K562 (cell line): ENCODE measurements at regions not wholly inside any gene's neighbourhood (a gene's known extent, or its start where the extent isn't known, plus 50 kb on each side); places are given as distances from the start of the nearest gene placed in this dataset.

Source experiments
- ATAC-seq: fragments of 200-7000 bp; cut with Tn5 transposase; 3 replicates; pipeline ENCODE4 v1.9.1; 2020; ENCODE audit warnings: moderate library complexity
- BruUV-seq: library from RNA; stranded (reverse); fragments of 400-500 nt; replicated peaks from 2 replicates; lab custom pipeline; 2021; lab: Mats Ljungman, UMichigan
- CTCF ChIA-PET: fragments of 300-600 bp; formaldehyde crosslinking; extraction: SDS; loops from one replicate; lab custom pipeline; 2021; ENCODE audit warnings: low intra/inter-chr PET ratio; lab: Yijun Ruan, JAX
- POLR2A ChIA-PET: fragments of 300-600, 350-650 bp; sonication (Branson Sonifier 250); formaldehyde crosslinking; extraction: SDS; loops from one replicate; lab custom pipeline; 2021; ENCODE audit warnings: antibody characterized with exemption, inconsistent platforms; lab: Yijun Ruan, JAX
- DNase-seq, 4 experiments: peaks; one replicate each; pipeline versions ENCODE4 v3.0.0 to v3.0.0-alpha.2; 2011 to 2018; ENCODE audit warnings: low spot score in 3 of 4, mixed read lengths in 3 of 4; ENCODE audit errors: extremely low read depth in 1 of 4
- FAIRE-seq: peaks from 2 replicates; lab custom pipeline; 2011; peaks lifted over from hg19 to GRCh38; lab: Jason Lieb, UNC
- H2AFZ ChIP-seq: 2 replicates; pipeline ENCODE4 v1.6.0; 2011; ENCODE audit warnings: low read depth, low read length, control low read depth, inconsistent platforms
- H3K27ac ChIP-seq: fragments of 200-600 bp; 3 replicates; pipeline ENCODE4 v1.8.0; 2011; ENCODE audit warnings: low read depth, mild to moderate bottlenecking, control low read depth, inconsistent platforms, low read length, moderate library complexity, mixed read lengths; ENCODE audit errors: extremely low read depth
- H3K27me3 ChIP-seq, 2 experiments: fragments of 300-600 bp in 1 of 2; 2 replicates in 1 of 2; 3 replicates in 1 of 2; pipeline versions ENCODE4 v1.6.0 to v1.8.0; 2011; ENCODE audit warnings: inconsistent platforms in 2 of 2, low read length in 2 of 2, mild to moderate bottlenecking in 1 of 2, mixed read lengths in 1 of 2, moderate library complexity in 1 of 2; ENCODE audit not compliant: control insufficient read depth in 2 of 2, insufficient read depth in 2 of 2
- H3K36me3 ChIP-seq: fragments of 300-600 bp; 3 replicates; pipeline ENCODE4 v1.8.0; 2011; ENCODE audit warnings: mild to moderate bottlenecking, low read length, inconsistent platforms; ENCODE audit not compliant: control insufficient read depth, insufficient read depth
- H3K4me1 ChIP-seq, 2 experiments: fragments of 200-600 bp in 1 of 2; replicated peaks in 1 of 2; 2 replicates in 1 of 2; 3 replicates in 1 of 2; pipeline versions ENCODE4 v1.5.1 to v1.8.0; 2011; ENCODE audit warnings: inconsistent platforms in 2 of 2, low read length in 2 of 2, mild to moderate bottlenecking in 1 of 2, mixed read lengths in 1 of 2, moderate library complexity in 1 of 2; ENCODE audit not compliant: control insufficient read depth in 2 of 2, insufficient read depth in 2 of 2
- H3K4me2 ChIP-seq: 2 replicates; pipeline ENCODE4 v1.6.1; 2011; ENCODE audit warnings: low read length, control low read depth, inconsistent platforms, mixed read lengths; ENCODE audit not compliant: insufficient read depth
- H3K4me3 ChIP-seq: fragments of 200-600 bp; sonication (generic), shearing (Covaris generic); 2 replicates; pipeline ENCODE4 v1.5.1; 2016; ENCODE audit warnings: control low read depth, inconsistent platforms
- H3K79me2 ChIP-seq: fragments of 200-600 bp; 3 replicates; pipeline ENCODE4 v1.8.0; 2011; ENCODE audit warnings: low read length, inconsistent platforms; ENCODE audit not compliant: control insufficient read depth, insufficient read depth
- H3K9ac ChIP-seq, 2 experiments: 2 replicates each; pipeline versions ENCODE4 v1.6.0 to v1.6.1; 2011; ENCODE audit warnings: low read depth in 2 of 2, low read length in 2 of 2, control low read depth in 1 of 2, inconsistent platforms in 1 of 2, mild to moderate bottlenecking in 1 of 2, mixed read lengths in 1 of 2; ENCODE audit not compliant: insufficient read depth in 1 of 2
- H3K9me1 ChIP-seq: one replicate; pipeline ENCODE4 v1.6.0; 2011; ENCODE audit warnings: inconsistent platforms, mild to moderate bottlenecking, low read length, moderate library complexity; ENCODE audit not compliant: control insufficient read depth, insufficient read depth
- H3K9me3 ChIP-seq: replicated peaks from 2 replicates; pipeline ENCODE4 v1.5.1; 2011; ENCODE audit warnings: low read depth, low read length, inconsistent platforms; ENCODE audit not compliant: control insufficient read depth, insufficient read depth
- H4K20me1 ChIP-seq: replicated peaks from 2 replicates; pipeline ENCODE4 v1.6.1; 2011; ENCODE audit warnings: low read length, inconsistent platforms, mixed read lengths; ENCODE audit not compliant: control insufficient read depth, insufficient read depth
- BMI1 ChIP-seq: fragments of 150-350 bp; IDR thresholded peaks from 2 replicates; pipeline ENCODE4 v1.6.1; 2014; ENCODE audit warnings: low read length
- DACH1 ChIP-seq: fragments of 450-650 bp; IDR thresholded peaks from 2 replicates; pipeline ENCODE4 v1.6.1; 2018; ENCODE audit not compliant: partially characterized antibody
- E2F3 ChIP-seq: fragments of 250-450 bp; sonication (Bioruptor Pico); IDR thresholded peaks from 2 replicates; pipeline ENCODE4 v1.4.0; 2020; ENCODE audit warnings: mild to moderate bottlenecking
- EGR1 ChIP-seq: fragments of 450-650 bp; conservative IDR thresholded peaks from 2 replicates; pipeline ENCODE4 v1.6.1; 2017; ENCODE audit warnings: mild to moderate bottlenecking
- FOXK2 ChIP-seq, 2 experiments: fragments of 450-650 bp; IDR thresholded peaks in 1 of 2; conservative IDR thresholded peaks in 1 of 2; 2 replicates each; pipeline ENCODE4 v1.6.1; 2016; ENCODE audit warnings: low read depth in 2 of 2, mild to moderate bottlenecking in 1 of 2
- HDAC2 ChIP-seq: fragments of 450-650 bp; IDR thresholded peaks from 2 replicates; pipeline ENCODE4 v1.6.1; 2016; ENCODE audit warnings: mild to moderate bottlenecking
- PHTF2 ChIP-seq: fragments of 250-450 bp; sonication (Bioruptor Pico); IDR thresholded peaks from 2 replicates; pipeline ENCODE4 v1.5.0; 2021; ENCODE audit warnings: mild to moderate bottlenecking
- SRSF3 ChIP-seq: fragments of 200-400 bp; formaldehyde crosslinking; IDR thresholded peaks from 2 replicates; pipeline ENCODE4 v1.6.1; 2016; ENCODE audit warnings: mild to moderate bottlenecking, low read length, moderate library complexity; ENCODE audit not compliant: insufficient read depth
- ZNF165 ChIP-seq: fragments of 250-450 bp; sonication (Bioruptor Pico); IDR thresholded peaks from 2 replicates; pipeline ENCODE4 v1.4.0; 2020; ENCODE audit warnings: borderline replicate concordance
- ZNF740 ChIP-seq, 3 experiments: fragments of 200-800 bp in 1 of 3; sonication (Bioruptor generic) in 1 of 3; sonication (generic) in 1 of 3; formaldehyde crosslinking in 1 of 3; IDR thresholded peaks; 2 replicates each; pipeline versions ENCODE4 v1.6.1 to v1.8.0; 2016 to 2022; ENCODE audit warnings: mild to moderate bottlenecking in 2 of 3, missing compliant biosample characterization in 2 of 3, missing genetic modification characterization in 2 of 3, missing genetic modification reagents in 1 of 3
- ZNF778 ChIP-seq: fragments of 450-650 bp; formaldehyde crosslinking; IDR thresholded peaks from 2 replicates; pipeline ENCODE4 v1.4.0; 2020; ENCODE audit warnings: mild to moderate bottlenecking, moderate library complexity
- ZNF79 ChIP-seq: fragments of 250-450 bp; sonication (Bioruptor Pico); IDR thresholded peaks from 2 replicates; pipeline ENCODE4 v1.4.0; 2020; ENCODE audit warnings: low read depth, mild to moderate bottlenecking, moderate library complexity
- WGBS: fragments of 100-300 bp; shearing (Covaris generic); methylation state at CpG from one replicate; pipeline ENCODE4 v1.1.6; 2016; ENCODE audit warnings: low coverage, mixed read lengths; ENCODE audit not compliant: insufficient coverage; ENCODE audit errors: missing lambda C conversion rate; 5-methylcytosine and 5-hydroxymethylcytosine counted together
- in situ Hi-C: fragments of 300-500 bp; cut with MboI; formaldehyde crosslinking; loops from 4 replicates; pipeline ENCODE4 v1.15.0; 2018; ENCODE audit warnings: inconsistent platforms, mixed read lengths
- intact Hi-C: fragments of 100-400 bp; cut with micrococcal nuclease; formaldehyde crosslinking; loops from 2 replicates; pipeline ENCODE4 v1.14.2; 2022

- ATAC-seq = no peak
- in situ Hi-C loops = no loop called here
- Histone ChIP-seq H3K4me2 (no peak overlapping the region), H3K27ac (no peak overlapping the region), H3K4me3 (no peak overlapping the region), H3K36me3 (no peaks in the 10 kb centered on the region), H3K79me2 (no peaks in the 10 kb centered on the region), H3K4me1 (no peaks in the 10 kb centered on the region), H3K27me3 (no peaks in the 10 kb centered on the region), H3K9me1 (no peaks in the 10 kb centered on the region), H3K9ac (no peak overlapping the region), H4K20me1 (no peaks in the 10 kb centered on the region), H3K9me3 (no peaks in the 10 kb centered on the region), H2AFZ (no peak overlapping the region)
- POLR2A ChIA-PET = no interaction called here
- no peak for TF ChIP-seq SRSF3
- no peak for TF ChIP-seq ZNF778 (CRISPR knock-in tag)
- no peak for TF ChIP-seq BMI1
- TF ChIP-seq DACH1 = no peak
- no peak for TF ChIP-seq ZNF740 (CRISPR knock-in tag; IDR thresholded peaks at IDR 0.05)
- no peak for TF ChIP-seq ZNF740 (tag; IDR thresholded peaks at IDR 0.05)
- no peak for TF ChIP-seq FOXK2 (conservative IDR thresholded peaks at IDR 0.05 in 1 of 2, IDR thresholded peaks at IDR 0.05 in 1 of 2; ENCODE audit: low read depth in 2 of 2)
- no peak for TF ChIP-seq EGR1
- no peak for TF ChIP-seq E2F3 (CRISPR knock-in tag)
- no peak for TF ChIP-seq PHTF2 (CRISPR knock-in tag)
- TF ChIP-seq HDAC2 = no peak
- TF ChIP-seq ZNF79 (CRISPR knock-in tag) = no peak
- TF ChIP-seq ZNF165 = no peak
- WGBS = 2% methylated on average over 4 of the region's 4 CpGs
- no peak for FAIRE-seq
- intact Hi-C loops = no loop called here
- CTCF ChIA-PET = no interaction called here
- no peak for DNase-seq
- no TSS peak for BruUV-seq
Measured at GRCh38 chr1:199856216-199856780, 171.2 kb upstream of the NR5A2 start.
